Liver (tissue), 8 donors: ENCODE measurements at regions not wholly inside any gene's neighbourhood (a gene's known extent, or its start where the extent isn't known, plus 50 kb on each side); places are given as distances from the start of the nearest gene placed in this dataset.

Experiments
- DNase-seq: peaks from one replicate; pipeline ENCODE4 v3.0.0-alpha.2; 2017; ENCODE audit warnings: low spot score
- H3K27ac ChIP-seq, 2 donors: one replicate each; pipeline ENCODE4 v1.7.0; 2013; ENCODE audit warnings: inconsistent platforms in 2 of 2, low read length in 2 of 2, control low read depth in 1 of 2, low read depth in 1 of 2, mild to moderate bottlenecking in 1 of 2
- H3K27me3 ChIP-seq, 4 donors: one replicate each; pipeline versions ENCODE4 v1.6.1 to v1.7.0; 2013; ENCODE audit warnings: low read length in 3 of 4, inconsistent platforms in 1 of 4, mild to moderate bottlenecking in 1 of 4, moderate library complexity in 1 of 4; ENCODE audit not compliant: control insufficient read depth in 4 of 4, insufficient read depth in 4 of 4
- H3K36me3 ChIP-seq, 4 donors: one replicate each; pipeline versions ENCODE4 v1.6.1 to v1.7.0; 2013; ENCODE audit warnings: low read length in 3 of 4, mild to moderate bottlenecking in 3 of 4, low read depth in 1 of 4, moderate library complexity in 1 of 4; ENCODE audit not compliant: control insufficient read depth in 4 of 4, insufficient read depth in 3 of 4
- H3K4me1 ChIP-seq, 4 donors: one replicate each; pipeline versions ENCODE4 v1.6.1 to v1.7.0; 2013; ENCODE audit warnings: low read length in 3 of 4, mild to moderate bottlenecking in 3 of 4, moderate library complexity in 1 of 4; ENCODE audit not compliant: control insufficient read depth in 4 of 4, insufficient read depth in 4 of 4
- H3K4me3 ChIP-seq, 3 donors: one replicate each; pipeline versions ENCODE4 v1.6.1 to v1.7.0; 2013; ENCODE audit warnings: low read length in 3 of 3, control low read depth in 1 of 3, low read depth in 1 of 3, mild to moderate bottlenecking in 1 of 3
- H3K9ac ChIP-seq, 2 donors: one replicate each; pipeline ENCODE4 v1.7.0; 2013; ENCODE audit warnings: low read length in 2 of 2, mild to moderate bottlenecking in 2 of 2, moderate library complexity in 2 of 2, control low read depth in 1 of 2, low read depth in 1 of 2
- H3K9me3 ChIP-seq, 4 donors: one replicate each; pipeline versions ENCODE4 v1.6.1 to v1.7.0; 2013; ENCODE audit warnings: low read length in 3 of 4; ENCODE audit not compliant: control insufficient read depth in 4 of 4
- ATF3 ChIP-seq: IDR thresholded peaks from 2 replicates; pipeline ENCODE4 v1.6.1; 2016; ENCODE audit warnings: antibody characterized with exemption
- EGR1 ChIP-seq, 2 donors: IDR thresholded peaks; 2 replicates each; pipeline ENCODE4 v1.6.1; 2016 to 2018; ENCODE audit warnings: antibody characterized with exemption in 2 of 2, low read depth in 2 of 2
- FOXA2 ChIP-seq: IDR thresholded peaks from 2 replicates; pipeline ENCODE4 v1.6.1; 2016; ENCODE audit warnings: antibody characterized with exemption
- GABPA ChIP-seq, 2 donors: IDR thresholded peaks in 1 of 2; conservative IDR thresholded peaks in 1 of 2; 2 replicates each; pipeline ENCODE4 v1.6.1; 2016; ENCODE audit warnings: antibody characterized with exemption in 2 of 2, mild to moderate bottlenecking in 1 of 2, moderate library complexity in 1 of 2
- HNF4A ChIP-seq, 2 donors: conservative IDR thresholded peaks; 2 replicates each; pipeline ENCODE4 v1.6.1; 2016; ENCODE audit warnings: antibody characterized with exemption in 2 of 2, mild to moderate bottlenecking in 2 of 2
- HNF4G ChIP-seq: IDR thresholded peaks from 2 replicates; pipeline ENCODE4 v1.6.1; 2016; ENCODE audit warnings: antibody characterized with exemption
- MAX ChIP-seq: IDR thresholded peaks from 2 replicates; pipeline ENCODE4 v1.6.1; 2016; ENCODE audit warnings: antibody characterized with exemption
- NR2F2 ChIP-seq: IDR thresholded peaks from 2 replicates; pipeline ENCODE4 v1.6.1; 2016; ENCODE audit warnings: antibody characterized with exemption
- SP1 ChIP-seq: IDR thresholded peaks from 2 replicates; pipeline ENCODE4 v1.6.1; 2018; ENCODE audit warnings: antibody characterized with exemption, mild to moderate bottlenecking
- ZBTB33 ChIP-seq: IDR thresholded peaks from 2 replicates; pipeline ENCODE4 v1.6.1; 2016; ENCODE audit warnings: antibody characterized with exemption
- WGBS: extraction: QIAGEN DNeasy Blood & Tissue Kit; methylation state at CpG from one replicate; pipeline ENCODE4 v1.1.7; 2013; 5-methylcytosine and 5-hydroxymethylcytosine counted together
- TF ChIP-seq, protein P1 (sequence below): fragments of 150-350 bp; IDR thresholded peaks from 2 replicates; pipeline ENCODE4 v1.5.1; 2017; ENCODE audit warnings: improper control_type of control experiment, low read depth, low read length; ENCODE audit not compliant: missing input control
- TF ChIP-seq, protein P2 (sequence below): IDR thresholded peaks from 2 replicates; pipeline ENCODE4 v1.6.1; 2016; ENCODE audit warnings: antibody characterized with exemption, mild to moderate bottlenecking
- donor health status: healthy.
- donor health status: healthy.
- donor health status: healthy.
- donor health status: healthy.
- donor health status: healthy.

- Histone ChIP-seq H3K27ac (no peak overlapping the region), H3K36me3 (no peaks in the 10 kb centered on the region), H3K4me3 (no peak overlapping the region), H3K9ac (no peak overlapping the region), H3K27me3 (no peaks in the 10 kb centered on the region), H3K4me1 (no peaks in the 10 kb centered on the region), H3K9me3 (no peaks in the 10 kb centered on the region)
- TF ChIP-seq, protein P1, sequence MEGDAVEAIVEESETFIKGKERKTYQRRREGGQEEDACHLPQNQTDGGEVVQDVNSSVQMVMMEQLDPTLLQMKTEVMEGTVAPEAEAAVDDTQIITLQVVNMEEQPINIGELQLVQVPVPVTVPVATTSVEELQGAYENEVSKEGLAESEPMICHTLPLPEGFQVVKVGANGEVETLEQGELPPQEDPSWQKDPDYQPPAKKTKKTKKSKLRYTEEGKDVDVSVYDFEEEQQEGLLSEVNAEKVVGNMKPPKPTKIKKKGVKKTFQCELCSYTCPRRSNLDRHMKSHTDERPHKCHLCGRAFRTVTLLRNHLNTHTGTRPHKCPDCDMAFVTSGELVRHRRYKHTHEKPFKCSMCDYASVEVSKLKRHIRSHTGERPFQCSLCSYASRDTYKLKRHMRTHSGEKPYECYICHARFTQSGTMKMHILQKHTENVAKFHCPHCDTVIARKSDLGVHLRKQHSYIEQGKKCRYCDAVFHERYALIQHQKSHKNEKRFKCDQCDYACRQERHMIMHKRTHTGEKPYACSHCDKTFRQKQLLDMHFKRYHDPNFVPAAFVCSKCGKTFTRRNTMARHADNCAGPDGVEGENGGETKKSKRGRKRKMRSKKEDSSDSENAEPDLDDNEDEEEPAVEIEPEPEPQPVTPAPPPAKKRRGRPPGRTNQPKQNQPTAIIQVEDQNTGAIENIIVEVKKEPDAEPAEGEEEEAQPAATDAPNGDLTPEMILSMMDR: no peak
- TF ChIP-seq FOXA2 (no peak), NR2F2 (no peak), EGR1 (IDR thresholded peaks at IDR 0.05; ENCODE audit: low read depth in 2 of 2) (no peak), ZBTB33 (no peak), SP1 (no peak), GABPA (IDR thresholded peaks at IDR 0.05 in 1 of 2, conservative IDR thresholded peaks at IDR 0.05 in 1 of 2) (no peak), HNF4G (no peak), ATF3 (no peak), MAX (no peak)
- TF ChIP-seq, protein P2, sequence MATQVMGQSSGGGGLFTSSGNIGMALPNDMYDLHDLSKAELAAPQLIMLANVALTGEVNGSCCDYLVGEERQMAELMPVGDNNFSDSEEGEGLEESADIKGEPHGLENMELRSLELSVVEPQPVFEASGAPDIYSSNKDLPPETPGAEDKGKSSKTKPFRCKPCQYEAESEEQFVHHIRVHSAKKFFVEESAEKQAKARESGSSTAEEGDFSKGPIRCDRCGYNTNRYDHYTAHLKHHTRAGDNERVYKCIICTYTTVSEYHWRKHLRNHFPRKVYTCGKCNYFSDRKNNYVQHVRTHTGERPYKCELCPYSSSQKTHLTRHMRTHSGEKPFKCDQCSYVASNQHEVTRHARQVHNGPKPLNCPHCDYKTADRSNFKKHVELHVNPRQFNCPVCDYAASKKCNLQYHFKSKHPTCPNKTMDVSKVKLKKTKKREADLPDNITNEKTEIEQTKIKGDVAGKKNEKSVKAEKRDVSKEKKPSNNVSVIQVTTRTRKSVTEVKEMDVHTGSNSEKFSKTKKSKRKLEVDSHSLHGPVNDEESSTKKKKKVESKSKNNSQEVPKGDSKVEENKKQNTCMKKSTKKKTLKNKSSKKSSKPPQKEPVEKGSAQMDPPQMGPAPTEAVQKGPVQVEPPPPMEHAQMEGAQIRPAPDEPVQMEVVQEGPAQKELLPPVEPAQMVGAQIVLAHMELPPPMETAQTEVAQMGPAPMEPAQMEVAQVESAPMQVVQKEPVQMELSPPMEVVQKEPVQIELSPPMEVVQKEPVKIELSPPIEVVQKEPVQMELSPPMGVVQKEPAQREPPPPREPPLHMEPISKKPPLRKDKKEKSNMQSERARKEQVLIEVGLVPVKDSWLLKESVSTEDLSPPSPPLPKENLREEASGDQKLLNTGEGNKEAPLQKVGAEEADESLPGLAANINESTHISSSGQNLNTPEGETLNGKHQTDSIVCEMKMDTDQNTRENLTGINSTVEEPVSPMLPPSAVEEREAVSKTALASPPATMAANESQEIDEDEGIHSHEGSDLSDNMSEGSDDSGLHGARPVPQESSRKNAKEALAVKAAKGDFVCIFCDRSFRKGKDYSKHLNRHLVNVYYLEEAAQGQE: no peak
- no peak for DNase-seq
- WGBS: 92% methylated on average over 2 of the region's 2 CpGs
Observed at GRCh38 chr10:33520223-33520622, 185.8 kb upstream of the NRP1 start.

- no peaks in the 10 kb centered on the region for H3K4me1 ChIP-seq
- TF ChIP-seq MAX (no peak), EGR1 (IDR thresholded peaks at IDR 0.05; ENCODE audit: low read depth in 2 of 2) (no peak), HNF4A (conservative IDR thresholded peaks at IDR 0.05) (no peak)
- 80% methylated on average over 14 of the region's 14 CpGs for WGBS
- no peak for DNase-seq
- H3K9me3 ChIP-seq: no peaks in the 10 kb centered on the region
- H3K27ac ChIP-seq: no peak overlapping the region
- no peak overlapping the region for H3K9ac ChIP-seq
- H3K27me3 ChIP-seq: no peaks in the 10 kb centered on the region
- no peak overlapping the region for H3K4me3 ChIP-seq
- no peaks in the 10 kb centered on the region for H3K36me3 ChIP-seq
Observed at GRCh38 chr10:33519130-33519860, 184.8 kb upstream of the NRP1 start.
